Suprapubic skin (tissue), 4 donors: ENCODE measurements at regions not wholly inside any gene's neighbourhood (a gene's known extent, or its start where the extent isn't known, plus 50 kb on each side); places are given as distances from the start of the nearest gene placed in this dataset.

ENCODE experiments used
- DNase-seq, 2 donors: peaks; one replicate each; pipeline ENCODE4 v3.0.0-alpha.2; 2019; ENCODE audit warnings: low spot score in 2 of 2
- H3K27ac ChIP-seq: fragments of 200-600 bp; sonication (generic); one replicate; pipeline ENCODE4 v1.5.1; 2019
- H3K27me3 ChIP-seq: fragments of 200-600 bp; sonication (generic); one replicate; pipeline ENCODE4 v1.5.1; 2019
- H3K36me3 ChIP-seq: fragments of 200-600 bp; sonication (generic); one replicate; pipeline ENCODE4 v1.5.1; 2019
- H3K4me1 ChIP-seq: fragments of 200-600 bp; sonication (generic); one replicate; pipeline ENCODE4 v1.5.1; 2019
- H3K4me3 ChIP-seq: fragments of 200-600 bp; sonication (generic); one replicate; pipeline ENCODE4 v1.5.1; 2019; ENCODE audit warnings: mild to moderate bottlenecking
- H3K9me3 ChIP-seq: fragments of 200-600 bp; sonication (generic); one replicate; pipeline ENCODE4 v1.5.1; 2019
- EP300 ChIP-seq: sonication (generic); formaldehyde crosslinking; IDR thresholded peaks from one replicate; pipeline ENCODE4 v1.6.1; 2017; ENCODE audit warnings: antibody characterized with exemption
- POLR2A ChIP-seq, 2 donors: fragments of 450-650 bp; IDR thresholded peaks; one replicate each; pipeline ENCODE4 v1.6.1; 2017; ENCODE audit warnings: antibody characterized with exemption in 2 of 2, mild to moderate bottlenecking in 2 of 2, moderate library complexity in 2 of 2
- POLR2AphosphoS5 ChIP-seq, 3 donors: sonication (generic); formaldehyde crosslinking; IDR thresholded peaks; one replicate each; pipeline ENCODE4 v1.6.1; 2017; ENCODE audit warnings: antibody characterized with exemption in 3 of 3
- WGBS: methylation state at CpG from one replicate; pipeline ENCODE4 v1.1.5; 2018; 5-methylcytosine and 5-hydroxymethylcytosine counted together
- TF ChIP-seq, protein P1 (sequence below), 2 donors: fragments of 200-600 bp in 1 of 2; fragments of 450-650 bp in 1 of 2; sonication (generic) in 1 of 2; IDR thresholded peaks; one replicate each; pipeline ENCODE4 v1.5.1; 2016 to 2019; ENCODE audit warnings: antibody characterized with exemption in 2 of 2, mild to moderate bottlenecking in 1 of 2, moderate library complexity in 1 of 2

DNA sequence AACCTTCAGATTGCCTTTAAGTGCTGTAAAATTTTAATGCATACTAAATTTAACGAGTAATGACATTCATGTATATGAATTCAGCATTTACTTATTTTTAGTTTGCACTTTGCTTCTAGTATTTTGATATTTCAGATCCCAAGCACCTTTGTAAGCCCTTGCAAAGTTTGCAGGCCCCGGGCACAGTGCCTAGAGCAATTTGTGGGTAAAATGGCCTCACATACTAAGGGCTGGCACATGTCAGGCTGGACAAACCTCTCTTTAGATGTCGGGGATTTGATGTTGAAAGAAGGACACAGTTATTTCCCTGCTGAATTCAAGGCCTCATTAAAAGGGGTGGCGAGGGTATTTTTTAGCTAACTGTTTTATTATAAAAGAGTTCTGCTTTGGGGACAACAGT, 270.3 kb upstream of the HABP2 start:
- H3K27ac ChIP-seq = no peak overlapping the region
- whole genome bisulfite sequencing = 93% methylated on average over 4 of the region's 4 CpGs
- H3K4me1 ChIP-seq = no peaks in the 10 kb centered on the region
- TF ChIP-seq POLR2AphosphoS5 (IDR thresholded peaks at IDR 0.05) = no peak
- TF ChIP-seq, protein P1, sequence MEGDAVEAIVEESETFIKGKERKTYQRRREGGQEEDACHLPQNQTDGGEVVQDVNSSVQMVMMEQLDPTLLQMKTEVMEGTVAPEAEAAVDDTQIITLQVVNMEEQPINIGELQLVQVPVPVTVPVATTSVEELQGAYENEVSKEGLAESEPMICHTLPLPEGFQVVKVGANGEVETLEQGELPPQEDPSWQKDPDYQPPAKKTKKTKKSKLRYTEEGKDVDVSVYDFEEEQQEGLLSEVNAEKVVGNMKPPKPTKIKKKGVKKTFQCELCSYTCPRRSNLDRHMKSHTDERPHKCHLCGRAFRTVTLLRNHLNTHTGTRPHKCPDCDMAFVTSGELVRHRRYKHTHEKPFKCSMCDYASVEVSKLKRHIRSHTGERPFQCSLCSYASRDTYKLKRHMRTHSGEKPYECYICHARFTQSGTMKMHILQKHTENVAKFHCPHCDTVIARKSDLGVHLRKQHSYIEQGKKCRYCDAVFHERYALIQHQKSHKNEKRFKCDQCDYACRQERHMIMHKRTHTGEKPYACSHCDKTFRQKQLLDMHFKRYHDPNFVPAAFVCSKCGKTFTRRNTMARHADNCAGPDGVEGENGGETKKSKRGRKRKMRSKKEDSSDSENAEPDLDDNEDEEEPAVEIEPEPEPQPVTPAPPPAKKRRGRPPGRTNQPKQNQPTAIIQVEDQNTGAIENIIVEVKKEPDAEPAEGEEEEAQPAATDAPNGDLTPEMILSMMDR (IDR thresholded peaks at IDR 0.05) = no peak
- no peak for TF ChIP-seq POLR2A (IDR thresholded peaks at IDR 0.05)
- no peak for TF ChIP-seq EP300
- H3K9me3 ChIP-seq = no peaks in the 10 kb centered on the region
- no peak overlapping the region for H3K4me3 ChIP-seq
- H3K27me3 ChIP-seq = no peaks in the 10 kb centered on the region
- no peaks in the 10 kb centered on the region for H3K36me3 ChIP-seq
- DNase-seq = no peak

DNA sequence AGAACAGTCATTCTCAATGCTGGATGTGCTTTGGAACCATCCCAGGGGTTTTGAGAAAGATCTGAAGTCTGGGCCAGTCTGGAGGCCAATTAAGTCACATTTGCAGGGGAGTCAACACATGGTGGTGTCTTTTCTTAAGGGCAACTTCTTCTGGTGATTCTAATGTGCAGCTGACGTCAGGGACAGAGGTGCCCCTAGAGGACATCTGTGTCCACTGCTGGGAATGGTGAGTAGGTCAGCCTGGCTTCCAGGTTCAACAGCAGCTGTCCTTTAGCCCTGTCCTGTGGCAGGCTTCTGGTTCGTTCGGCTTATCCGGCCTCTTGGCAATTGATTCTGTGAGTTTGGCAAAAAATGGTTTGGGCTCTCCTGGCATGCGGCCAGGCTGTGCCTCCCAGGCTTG, 269.7 kb upstream of the HABP2 start:
- TF ChIP-seq EP300 (no peak), POLR2AphosphoS5 (IDR thresholded peaks at IDR 0.05) (no peak), POLR2A (IDR thresholded peaks at IDR 0.05) (no peak)
- TF ChIP-seq, protein P1 (IDR thresholded peaks at IDR 0.05) = no peak
- Histone ChIP-seq H3K4me1 (no peaks in the 10 kb centered on the region), H3K36me3 (no peaks in the 10 kb centered on the region), H3K4me3 (no peak overlapping the region), H3K27ac (no peak overlapping the region), H3K27me3 (no peaks in the 10 kb centered on the region), H3K9me3 (no peaks in the 10 kb centered on the region)
- 94% methylated on average over 5 of the region's 5 CpGs for WGBS
- DNase-seq = no peak

DNA sequence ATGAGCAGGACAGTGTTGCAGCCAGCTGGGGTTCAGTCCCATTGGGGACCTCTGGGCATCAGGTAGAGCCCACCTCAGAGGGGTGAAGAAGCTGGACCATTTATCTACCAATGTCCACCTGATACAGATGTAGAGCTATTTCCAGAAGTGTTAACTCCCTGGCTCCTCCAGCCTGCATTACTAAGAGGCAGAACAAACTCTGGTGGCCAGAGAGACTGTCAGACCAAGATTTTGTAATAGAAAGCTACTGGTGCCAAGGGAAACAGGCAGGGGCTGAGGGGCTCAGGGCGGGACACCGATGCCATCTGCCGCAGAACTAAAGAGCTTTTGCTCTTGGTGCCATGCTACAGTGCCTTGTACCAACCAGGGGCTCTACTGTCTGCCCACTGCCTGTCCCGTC, 268.2 kb upstream of the HABP2 start:
- no peaks in the 10 kb centered on the region for H3K36me3 ChIP-seq
- H3K4me1 ChIP-seq = no peaks in the 10 kb centered on the region
- H3K4me3 ChIP-seq = no peak overlapping the region
- 51% methylated on average over 4 of the region's 4 CpGs for WGBS
- no peak for DNase-seq
- no peak for TF ChIP-seq POLR2A (IDR thresholded peaks at IDR 0.05)
- no peak for TF ChIP-seq EP300
- TF ChIP-seq POLR2AphosphoS5 (IDR thresholded peaks at IDR 0.05) = no peak
- TF ChIP-seq, protein P1 (IDR thresholded peaks at IDR 0.05) = no peak
- H3K9me3 ChIP-seq = no peaks in the 10 kb centered on the region
- H3K27ac ChIP-seq = peak overlapping the region; percentile 4
- no peaks in the 10 kb centered on the region for H3K27me3 ChIP-seq

DNA sequence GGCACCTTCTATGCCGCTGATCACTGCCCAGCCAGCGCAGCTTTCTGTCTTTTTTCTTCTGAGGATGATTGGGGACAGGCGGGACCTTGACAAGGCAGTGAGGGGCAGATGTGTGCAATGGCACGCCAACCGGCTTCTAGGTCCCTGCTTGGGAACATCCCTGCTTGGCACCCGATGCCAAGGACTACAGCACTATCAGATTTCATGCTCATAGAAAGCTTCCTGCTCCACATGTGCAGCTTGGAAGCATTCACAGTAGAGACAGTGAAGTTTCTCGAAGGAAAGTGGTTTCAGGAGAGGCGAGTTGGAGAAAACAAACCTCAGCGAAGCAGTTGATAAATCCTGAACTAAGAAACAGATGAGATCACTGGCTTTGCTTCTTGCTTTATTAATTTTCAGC, 267.5 kb upstream of the HABP2 start:
- no peaks in the 10 kb centered on the region for H3K9me3 ChIP-seq
- no peaks in the 10 kb centered on the region for H3K27me3 ChIP-seq
- no peak overlapping the region for H3K27ac ChIP-seq
- TF ChIP-seq POLR2AphosphoS5 (IDR thresholded peaks at IDR 0.05) (no peak), EP300 (no peak), POLR2A (IDR thresholded peaks at IDR 0.05) (no peak)
- TF ChIP-seq, protein P1 (IDR thresholded peaks at IDR 0.05) = no peak
- no peak for DNase-seq
- no peaks in the 10 kb centered on the region for H3K36me3 ChIP-seq
- H3K4me3 ChIP-seq = no peak overlapping the region
- WGBS = 77% methylated on average over 9 of the region's 9 CpGs
- no peaks in the 10 kb centered on the region for H3K4me1 ChIP-seq

DNA sequence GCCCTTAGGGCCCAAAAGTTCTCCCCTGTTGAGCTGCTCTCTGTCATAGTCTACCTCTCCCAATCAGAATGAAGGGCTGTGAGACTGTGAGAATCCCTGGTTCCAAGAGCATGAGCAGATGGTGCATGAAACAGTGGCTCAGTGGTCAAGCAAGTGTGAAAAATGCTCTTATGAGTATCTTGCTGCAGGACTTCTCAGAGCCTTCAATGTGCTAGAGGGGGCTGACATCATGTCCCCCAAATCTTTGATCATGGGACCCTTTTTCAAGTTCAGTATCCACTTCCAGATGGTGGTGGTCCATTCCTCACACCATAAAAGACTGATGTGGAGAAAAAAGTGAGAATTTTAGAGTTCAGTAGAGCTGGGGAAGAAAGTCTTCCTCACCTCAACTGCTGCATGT, 265.3 kb upstream of the HABP2 start:
- no peak for DNase-seq
- Histone ChIP-seq H3K9me3 (no peaks in the 10 kb centered on the region), H3K27ac (no peak overlapping the region), H3K36me3 (no peaks in the 10 kb centered on the region), H3K4me1 (no peaks in the 10 kb centered on the region), H3K4me3 (no peak overlapping the region), H3K27me3 (no peaks in the 10 kb centered on the region)
- TF ChIP-seq POLR2AphosphoS5 (IDR thresholded peaks at IDR 0.05) = no peak
- TF ChIP-seq, protein P1 (IDR thresholded peaks at IDR 0.05) = no peak
- TF ChIP-seq POLR2A (IDR thresholded peaks at IDR 0.05) = no peak
- TF ChIP-seq EP300 = no peak
